ENCODE measurements at regions not wholly inside any gene's neighbourhood (a gene's known extent, or its start where the extent isn't known, plus 50 kb on each side); places are given as distances from the start of the nearest gene placed in this dataset.

GRCh38 chr11:80109031-80109430 is 668.2 kb upstream of the TENM4 start:
- no peak for DNase-seq (ENCODE audit: low read depth in 4 of 6, low spot score in 6 of 6)
- no peak overlapping the region for H3K27ac ChIP-seq (ENCODE audit: low read depth, low read length)
- H3K4me1 ChIP-seq (ENCODE audit: control insufficient read depth, insufficient read depth, low read length), result no peaks in the 10 kb centered on the region
- no peaks in the 10 kb centered on the region for H3K27me3 ChIP-seq (ENCODE audit: control insufficient read depth, insufficient read depth, low read length)
- WGBS (ENCODE audit: insufficient coverage), result 100% methylated on average over 1 of the region's 3 CpGs
- H3K4me3 ChIP-seq (ENCODE audit: low read depth, low read length), result no peak overlapping the region
- H3K9me3 ChIP-seq (ENCODE audit: control insufficient read depth, insufficient read depth, low read length), result no peaks in the 10 kb centered on the region
- no peaks in the 10 kb centered on the region for H3K36me3 ChIP-seq (ENCODE audit: control insufficient read depth, insufficient read depth, low read length)

- H3K4me1 ChIP-seq (ENCODE audit: control insufficient read depth, insufficient read depth, low read length), result no peaks in the 10 kb centered on the region
- H3K36me3 ChIP-seq (ENCODE audit: control insufficient read depth, insufficient read depth, low read length), result no peaks in the 10 kb centered on the region
- no peaks in the 10 kb centered on the region for H3K9me3 ChIP-seq (ENCODE audit: control insufficient read depth, insufficient read depth, low read length)
- H3K27ac ChIP-seq (ENCODE audit: low read depth, low read length), result no peak overlapping the region
- WGBS (ENCODE audit: insufficient coverage), result 100% methylated on average over 1 of the region's 1 CpG
- H3K4me3 ChIP-seq (ENCODE audit: low read depth, low read length), result no peak overlapping the region
- no peak for DNase-seq (ENCODE audit: low read depth in 4 of 6, low spot score in 6 of 6)
- H3K27me3 ChIP-seq (ENCODE audit: control insufficient read depth, insufficient read depth, low read length), result no peaks in the 10 kb centered on the region
These were observed 666.6 kb upstream of the TENM4 start for GRCh38 chr11:80107415-80107814.

GRCh38 chr11:80104191-80104590 is 663.4 kb upstream of the TENM4 start:
- Histone ChIP-seq H3K27ac (ENCODE audit: low read depth, low read length) (no peak overlapping the region), H3K36me3 (ENCODE audit: control insufficient read depth, insufficient read depth, low read length) (no peaks in the 10 kb centered on the region), H3K4me3 (ENCODE audit: low read depth, low read length) (no peak overlapping the region), H3K4me1 (ENCODE audit: control insufficient read depth, insufficient read depth, low read length) (no peaks in the 10 kb centered on the region), H3K27me3 (ENCODE audit: control insufficient read depth, insufficient read depth, low read length) (no peaks in the 10 kb centered on the region), H3K9me3 (ENCODE audit: control insufficient read depth, insufficient read depth, low read length) (no peaks in the 10 kb centered on the region)
- DNase-seq (ENCODE audit: low read depth in 4 of 6, low spot score in 6 of 6), result no peak
- 83% methylated on average over 3 of the region's 4 CpGs for WGBS (ENCODE audit: insufficient coverage)

DNA sequence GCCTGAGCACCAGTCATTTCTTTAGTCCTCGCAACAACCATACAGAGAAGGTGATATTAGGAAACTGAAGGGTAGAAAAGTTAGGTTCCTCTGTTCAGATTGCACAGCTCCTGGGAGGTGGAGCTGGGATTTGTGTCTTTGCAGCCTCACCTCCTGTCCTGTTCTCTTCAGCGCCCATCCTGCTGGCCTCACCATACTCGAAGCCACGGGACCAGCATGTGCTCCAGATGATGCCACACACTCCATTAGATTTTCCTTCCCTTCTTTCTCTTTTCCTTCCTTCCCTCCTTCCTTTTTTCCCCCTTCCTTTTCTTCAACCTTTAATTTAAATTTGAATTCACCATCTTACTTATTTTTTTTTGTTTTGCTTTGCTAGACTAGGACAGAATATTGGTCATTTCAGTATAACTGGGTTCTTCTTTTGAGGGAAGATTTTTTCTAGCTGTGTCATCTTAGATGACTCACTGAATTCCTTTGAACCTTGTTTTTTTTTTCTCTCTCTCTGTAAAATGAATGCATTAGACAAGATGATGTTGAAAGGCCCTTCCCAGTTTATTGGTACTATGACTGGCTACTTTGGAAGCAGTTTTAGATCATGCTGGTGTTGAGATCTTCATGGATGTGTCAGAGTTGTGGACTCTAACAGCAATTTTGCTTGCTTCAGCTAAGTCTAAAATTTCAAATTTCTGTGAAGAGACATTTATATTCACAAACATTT is 662.5 kb upstream of the TENM4 start:
- H3K4me3 ChIP-seq (ENCODE audit: low read depth, low read length), result no peak overlapping the region
- H3K27ac ChIP-seq (ENCODE audit: low read depth, low read length), result no peak overlapping the region
- H3K9me3 ChIP-seq (ENCODE audit: control insufficient read depth, insufficient read depth, low read length), result no peaks in the 10 kb centered on the region
- H3K27me3 ChIP-seq (ENCODE audit: control insufficient read depth, insufficient read depth, low read length), result no peaks in the 10 kb centered on the region
- 91% methylated on average over 4 of the region's 4 CpGs for WGBS (ENCODE audit: insufficient coverage)
- H3K36me3 ChIP-seq (ENCODE audit: control insufficient read depth, insufficient read depth, low read length), result no peaks in the 10 kb centered on the region
- H3K4me1 ChIP-seq (ENCODE audit: control insufficient read depth, insufficient read depth, low read length), result no peaks in the 10 kb centered on the region
- DNase-seq (ENCODE audit: low read depth in 4 of 6, low spot score in 6 of 6), result no peak

GRCh38 chr11:80097146-80097545 is 656.3 kb upstream of the TENM4 start:
- Histone ChIP-seq H3K4me3 (ENCODE audit: low read depth, low read length) (no peak overlapping the region), H3K4me1 (ENCODE audit: control insufficient read depth, insufficient read depth, low read length) (no peaks in the 10 kb centered on the region), H3K27ac (ENCODE audit: low read depth, low read length) (no peak overlapping the region), H3K9me3 (ENCODE audit: control insufficient read depth, insufficient read depth, low read length) (no peaks in the 10 kb centered on the region), H3K27me3 (ENCODE audit: control insufficient read depth, insufficient read depth, low read length) (no peaks in the 10 kb centered on the region), H3K36me3 (ENCODE audit: control insufficient read depth, insufficient read depth, low read length) (no peaks in the 10 kb centered on the region)
- WGBS (ENCODE audit: insufficient coverage), result 87% methylated on average over 2 of the region's 4 CpGs
- DNase-seq (ENCODE audit: low read depth in 4 of 6, low spot score in 6 of 6), result no peak

- no peaks in the 10 kb centered on the region for H3K4me1 ChIP-seq (ENCODE audit: control insufficient read depth, insufficient read depth, low read length)
- H3K36me3 ChIP-seq (ENCODE audit: control insufficient read depth, insufficient read depth, low read length), result no peaks in the 10 kb centered on the region
- no peaks in the 10 kb centered on the region for H3K9me3 ChIP-seq (ENCODE audit: control insufficient read depth, insufficient read depth, low read length)
- WGBS (ENCODE audit: insufficient coverage), result 85% methylated on average over 3 of the region's 3 CpGs
- no peak overlapping the region for H3K27ac ChIP-seq (ENCODE audit: low read depth, low read length)
- no peaks in the 10 kb centered on the region for H3K27me3 ChIP-seq (ENCODE audit: control insufficient read depth, insufficient read depth, low read length)
- no peak overlapping the region for H3K4me3 ChIP-seq (ENCODE audit: low read depth, low read length)
- no peak for DNase-seq (ENCODE audit: low read depth in 4 of 6, low spot score in 6 of 6)
These were observed 655.9 kb upstream of the TENM4 start for GRCh38 chr11:80096736-80097135.

DNA sequence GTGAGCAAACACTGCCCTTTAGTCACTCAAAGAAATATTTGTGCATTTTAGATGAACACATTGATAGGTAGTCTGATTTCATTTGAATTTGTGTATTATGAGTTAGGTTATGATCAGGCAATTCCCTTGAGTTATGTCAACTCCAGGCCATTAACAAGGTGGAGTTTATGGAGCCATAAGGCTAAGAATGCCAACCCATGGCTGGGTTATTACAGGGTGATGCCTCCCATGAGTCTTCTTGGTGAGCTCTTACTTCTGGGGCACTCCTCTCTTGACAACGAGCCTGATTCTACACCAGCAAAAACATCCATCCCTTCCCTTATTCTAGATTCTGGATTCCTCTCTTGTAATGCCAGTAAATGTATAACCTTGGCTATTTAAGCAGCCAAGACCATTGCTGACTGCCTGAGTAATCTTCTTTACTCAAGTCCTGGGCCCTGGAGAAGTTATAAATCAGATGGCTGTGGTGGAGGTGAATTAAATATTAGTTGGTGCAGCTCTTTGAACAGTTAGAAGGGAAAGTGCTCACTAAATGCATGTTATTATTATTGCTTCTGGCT is 645.7 kb upstream of the TENM4 start:
- DNase-seq (ENCODE audit: low read depth in 4 of 6, low spot score in 6 of 6), result no peak
- Histone ChIP-seq H3K27ac (ENCODE audit: low read depth, low read length) (no peak overlapping the region), H3K27me3 (ENCODE audit: control insufficient read depth, insufficient read depth, low read length) (no peaks in the 10 kb centered on the region), H3K36me3 (ENCODE audit: control insufficient read depth, insufficient read depth, low read length) (no peaks in the 10 kb centered on the region), H3K4me3 (ENCODE audit: low read depth, low read length) (no peak overlapping the region), H3K4me1 (ENCODE audit: control insufficient read depth, insufficient read depth, low read length) (no peaks in the 10 kb centered on the region), H3K9me3 (ENCODE audit: control insufficient read depth, insufficient read depth, low read length) (no peaks in the 10 kb centered on the region)
- no CpG with 5 or more reads among the region's 1 CpG for WGBS (ENCODE audit: insufficient coverage)

GRCh38 chr11:80085563-80085962 is 644.7 kb upstream of the TENM4 start:
- H3K36me3 ChIP-seq (ENCODE audit: control insufficient read depth, insufficient read depth, low read length), result no peaks in the 10 kb centered on the region
- no peaks in the 10 kb centered on the region for H3K27me3 ChIP-seq (ENCODE audit: control insufficient read depth, insufficient read depth, low read length)
- no peaks in the 10 kb centered on the region for H3K4me1 ChIP-seq (ENCODE audit: control insufficient read depth, insufficient read depth, low read length)
- H3K9me3 ChIP-seq (ENCODE audit: control insufficient read depth, insufficient read depth, low read length), result no peaks in the 10 kb centered on the region
- WGBS (ENCODE audit: insufficient coverage), result 60% methylated on average over 1 of the region's 2 CpGs
- no peak for DNase-seq (ENCODE audit: low read depth in 4 of 6, low spot score in 6 of 6)
- no peak overlapping the region for H3K4me3 ChIP-seq (ENCODE audit: low read depth, low read length)
- H3K27ac ChIP-seq (ENCODE audit: low read depth, low read length), result no peak overlapping the region

- no peaks in the 10 kb centered on the region for H3K27me3 ChIP-seq (ENCODE audit: control insufficient read depth, insufficient read depth, low read length)
- no peak for DNase-seq (ENCODE audit: low read depth in 4 of 6, low spot score in 6 of 6)
- H3K36me3 ChIP-seq (ENCODE audit: control insufficient read depth, insufficient read depth, low read length), result no peaks in the 10 kb centered on the region
- no CpG with 5 or more reads among the region's 3 CpGs for WGBS (ENCODE audit: insufficient coverage)
- no peaks in the 10 kb centered on the region for H3K9me3 ChIP-seq (ENCODE audit: control insufficient read depth, insufficient read depth, low read length)
- H3K27ac ChIP-seq (ENCODE audit: low read depth, low read length), result no peak overlapping the region
- H3K4me3 ChIP-seq (ENCODE audit: low read depth, low read length), result no peak overlapping the region
- H3K4me1 ChIP-seq (ENCODE audit: control insufficient read depth, insufficient read depth, low read length), result no peaks in the 10 kb centered on the region
These were observed 643.8 kb upstream of the TENM4 start for GRCh38 chr11:80084608-80085007.

GRCh38 chr11:80083531-80083951 is 642.7 kb upstream of the TENM4 start:
- H3K4me1 ChIP-seq (ENCODE audit: control insufficient read depth, insufficient read depth, low read length), result no peaks in the 10 kb centered on the region
- no peak overlapping the region for H3K27ac ChIP-seq (ENCODE audit: low read depth, low read length)
- H3K9me3 ChIP-seq (ENCODE audit: control insufficient read depth, insufficient read depth, low read length), result no peaks in the 10 kb centered on the region
- no peaks in the 10 kb centered on the region for H3K36me3 ChIP-seq (ENCODE audit: control insufficient read depth, insufficient read depth, low read length)
- H3K4me3 ChIP-seq (ENCODE audit: low read depth, low read length), result no peak overlapping the region
- 89% methylated on average over 2 of the region's 2 CpGs for WGBS (ENCODE audit: insufficient coverage)
- no peaks in the 10 kb centered on the region for H3K27me3 ChIP-seq (ENCODE audit: control insufficient read depth, insufficient read depth, low read length)
- DNase-seq (ENCODE audit: low read depth in 4 of 6, low spot score in 6 of 6), result no peak

Data from spinal cord (tissue), 9 donors.